ENCODE measurements at regions not wholly inside any gene's neighbourhood (a gene's known extent, or its start where the extent isn't known, plus 50 kb on each side); places are given as distances from the start of the nearest gene placed in this dataset.

DNA sequence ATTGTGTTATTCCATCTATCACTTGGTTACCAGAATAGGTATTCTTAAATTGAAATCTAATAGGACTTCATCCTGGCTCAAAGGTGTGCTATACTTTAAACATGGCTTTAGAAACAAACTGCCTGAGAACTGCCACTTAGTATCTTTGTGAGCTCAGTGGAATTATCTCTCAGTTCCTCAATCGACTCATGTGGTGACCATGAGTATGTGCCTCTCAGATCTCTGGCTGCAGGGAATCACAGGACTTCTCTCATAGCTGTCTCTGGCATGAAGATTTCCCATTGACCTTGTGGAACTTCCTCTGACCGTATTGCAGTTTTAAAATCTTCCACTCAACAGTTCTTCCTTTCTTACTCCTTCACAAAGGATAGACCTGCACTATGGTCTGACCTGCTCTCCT lies 681.9 kb upstream of the BOD1L1 start:
- Histone ChIP-seq H2BK12ac (ENCODE audit: insufficient read length, low read depth, low read length) (no peak overlapping the region), H2BK15ac (ENCODE audit: low read depth, low read length) (no peak overlapping the region), H4K5ac (ENCODE audit: insufficient read length, low read depth, low read length) (no peak overlapping the region), H4K91ac (ENCODE audit: insufficient read length, low read depth, low read length) (no peak overlapping the region), H3K4me1 (ENCODE audit: insufficient read depth, low read length) (no peaks in the 10 kb centered on the region), H2AFZ (ENCODE audit: low read length) (no peak overlapping the region), H3K27ac (ENCODE audit: insufficient read length, low read depth, low read length) (no peak overlapping the region), H3K9ac (ENCODE audit: extremely low read depth, insufficient read length, low read length) (no peak overlapping the region), H3T11ph (ENCODE audit: low read length) (no peak overlapping the region), H3K4me2 (ENCODE audit: insufficient read depth, insufficient read length, low read length) (no peak overlapping the region), H3K4ac (ENCODE audit: low read depth, low read length) (no peak overlapping the region), H3K56ac (ENCODE audit: insufficient read length, low read depth, low read length) (no peak overlapping the region), H4K20me1 (ENCODE audit: control insufficient read depth, insufficient read depth, insufficient read length) (no peaks in the 10 kb centered on the region), H3K27me3 (ENCODE audit: insufficient read depth, low read length) (no peaks in the 10 kb centered on the region), H3K79me1 (ENCODE audit: insufficient read depth, low read depth, low read length, poor library complexity, severe bottlenecking) (no peaks in the 10 kb centered on the region), H4K8ac (replicated peaks; ENCODE audit: insufficient read length, low read depth, low read length) (no peak overlapping the region), H3K18ac (ENCODE audit: insufficient read length, low read depth, low read length) (no peak overlapping the region), H2BK120ac (ENCODE audit: low read depth, low read length, poor library complexity, severe bottlenecking) (no peak overlapping the region), H3K9me3 (ENCODE audit: control insufficient read depth, low read depth, low read length) (no peaks in the 10 kb centered on the region), H3K23ac (ENCODE audit: insufficient read length, low read depth, low read length) (no peak overlapping the region), H2BK5ac (ENCODE audit: insufficient read length, low read length) (no peak overlapping the region), H3K14ac (ENCODE audit: insufficient read depth, low read length) (no peak overlapping the region), H2BK20ac (ENCODE audit: low read depth, low read length, poor library complexity, severe bottlenecking) (no peak overlapping the region), H3K23me2 (ENCODE audit: insufficient read length, low read depth, low read length, poor library complexity, severe bottlenecking) (no peaks in the 10 kb centered on the region), H3K79me2 (ENCODE audit: insufficient read depth, low read length) (no peaks in the 10 kb centered on the region), H2AK5ac (ENCODE audit: insufficient read length, low read length) (no peak overlapping the region)
- Mint-ChIP-seq H3K4me3 (no peak overlapping the region), H3K4me1 (peaks cover 7 to 9% of the 10 kb centered on the region in 2 experiments; a peak in 3 of 4 replicates), H3K9me3 (no peaks in the 10 kb centered on the region), H3K36me3 (ENCODE audit: insufficient read depth in 1 of 3, low read depth in 3 of 3) (no peaks in the 10 kb centered on the region), H3K27ac (no peak overlapping the region), H3K27me3 (ENCODE audit: low read depth) (no peaks in the 10 kb centered on the region)
- TF ChIP-seq CTCF (conservative IDR thresholded peaks at IDR 0.05): no peak
- no CpG with 5 or more reads among the region's 2 CpGs for WGBS (ENCODE audit: extremely low coverage, insufficient read length, low lambda C conversion rate)
- DNase-seq: no peak

Measured in H9 (cell line).